ENCODE measurements at regions not wholly inside any gene's neighbourhood (a gene's known extent, or its start where the extent isn't known, plus 50 kb on each side); places are given as distances from the start of the nearest gene placed in this dataset.

GRCh38 chr12:5217936-5218335 lies 174.3 kb downstream of the KCNA5 start:
- H3K36me3 ChIP-seq (ENCODE audit: control insufficient read depth, insufficient read depth, low read length) = no peaks in the 10 kb centered on the region
- H3K4me1 ChIP-seq (ENCODE audit: control insufficient read depth, insufficient read depth, low read length) = peaks cover 15% of the 10 kb centered on the region
- H3K9ac ChIP-seq (ENCODE audit: low read depth, low read length) = no peak overlapping the region
- H3K9me3 ChIP-seq (ENCODE audit: control insufficient read depth, insufficient read depth, low read length) = no peaks in the 10 kb centered on the region
- peaks cover 37% of the 10 kb centered on the region for H3K27me3 ChIP-seq (ENCODE audit: control insufficient read depth, insufficient read depth, low read length)
- H3K4me3 ChIP-seq (ENCODE audit: low read depth, low read length) = no peak overlapping the region

GRCh38 chr12:5220099-5220498 lies 176.4 kb downstream of the KCNA5 start:
- Histone ChIP-seq H3K27me3 (ENCODE audit: control insufficient read depth, insufficient read depth, low read length) (peaks cover 59% of the 10 kb centered on the region), H3K9me3 (ENCODE audit: control insufficient read depth, insufficient read depth, low read length) (no peaks in the 10 kb centered on the region)

GRCh38 chr12:5220835-5221234 lies 177.2 kb downstream of the KCNA5 start:
- Histone ChIP-seq H3K4me1 (ENCODE audit: control insufficient read depth, insufficient read depth, low read length) (peaks cover 15% of the 10 kb centered on the region), H3K9me3 (ENCODE audit: control insufficient read depth, insufficient read depth, low read length) (no peaks in the 10 kb centered on the region), H3K27me3 (ENCODE audit: control insufficient read depth, insufficient read depth, low read length) (peaks cover 63% of the 10 kb centered on the region), H3K36me3 (ENCODE audit: control insufficient read depth, insufficient read depth, low read length) (no peaks in the 10 kb centered on the region), H3K9ac (ENCODE audit: low read depth, low read length) (no peak overlapping the region), H3K4me3 (ENCODE audit: low read depth, low read length) (no peak overlapping the region)

More at GRCh38 chr12:5220099-5220498, 176.4 kb downstream of the KCNA5 start:
- Histone ChIP-seq H3K9ac (ENCODE audit: low read depth, low read length) (no peak overlapping the region), H3K4me3 (ENCODE audit: low read depth, low read length) (no peak overlapping the region), H3K4me1 (ENCODE audit: control insufficient read depth, insufficient read depth, low read length) (peaks cover 15% of the 10 kb centered on the region), H3K36me3 (ENCODE audit: control insufficient read depth, insufficient read depth, low read length) (no peaks in the 10 kb centered on the region)

DNA sequence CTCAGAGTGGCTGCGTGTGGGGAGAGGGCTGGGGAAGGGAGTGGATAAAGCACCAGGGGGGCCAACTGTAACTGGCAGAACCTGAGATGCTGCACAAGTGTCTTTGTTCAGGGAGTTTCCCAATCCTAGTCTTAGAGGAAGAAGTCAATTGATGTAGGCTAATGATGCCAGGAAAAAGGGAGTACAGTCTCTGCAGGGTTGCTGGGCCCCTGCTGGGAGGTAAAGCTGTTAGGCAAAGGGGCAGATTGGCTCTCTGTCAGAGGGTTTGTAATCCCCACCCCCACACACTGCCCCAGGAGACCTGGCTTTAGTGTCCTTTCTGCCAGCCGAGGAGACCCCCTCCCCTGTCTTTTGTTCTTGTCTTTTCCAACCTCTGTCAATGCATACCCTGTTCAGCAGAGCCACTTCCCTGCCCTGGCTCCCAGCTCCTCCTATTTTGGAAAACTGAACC lies 178.4 kb downstream of the KCNA5 start:
- Histone ChIP-seq H3K9ac (ENCODE audit: low read depth, low read length) (no peak overlapping the region), H3K4me1 (ENCODE audit: control insufficient read depth, insufficient read depth, low read length) (peaks cover 15% of the 10 kb centered on the region), H3K36me3 (ENCODE audit: control insufficient read depth, insufficient read depth, low read length) (no peaks in the 10 kb centered on the region), H3K9me3 (ENCODE audit: control insufficient read depth, insufficient read depth, low read length) (no peaks in the 10 kb centered on the region), H3K4me3 (ENCODE audit: low read depth, low read length) (no peak overlapping the region), H3K27me3 (ENCODE audit: control insufficient read depth, insufficient read depth, low read length) (peaks cover 63% of the 10 kb centered on the region)

- Histone ChIP-seq H3K4me1 (ENCODE audit: control insufficient read depth, insufficient read depth, low read length) (peaks cover 15% of the 10 kb centered on the region), H3K4me3 (ENCODE audit: low read depth, low read length) (no peak overlapping the region), H3K36me3 (ENCODE audit: control insufficient read depth, insufficient read depth, low read length) (no peaks in the 10 kb centered on the region), H3K27me3 (ENCODE audit: control insufficient read depth, insufficient read depth, low read length) (peaks cover 63% of the 10 kb centered on the region), H3K9ac (ENCODE audit: low read depth, low read length) (no peak overlapping the region), H3K9me3 (ENCODE audit: control insufficient read depth, insufficient read depth, low read length) (no peaks in the 10 kb centered on the region)
These were observed 179.1 kb downstream of the KCNA5 start for GRCh38 chr12:5222729-5223128.

DNA sequence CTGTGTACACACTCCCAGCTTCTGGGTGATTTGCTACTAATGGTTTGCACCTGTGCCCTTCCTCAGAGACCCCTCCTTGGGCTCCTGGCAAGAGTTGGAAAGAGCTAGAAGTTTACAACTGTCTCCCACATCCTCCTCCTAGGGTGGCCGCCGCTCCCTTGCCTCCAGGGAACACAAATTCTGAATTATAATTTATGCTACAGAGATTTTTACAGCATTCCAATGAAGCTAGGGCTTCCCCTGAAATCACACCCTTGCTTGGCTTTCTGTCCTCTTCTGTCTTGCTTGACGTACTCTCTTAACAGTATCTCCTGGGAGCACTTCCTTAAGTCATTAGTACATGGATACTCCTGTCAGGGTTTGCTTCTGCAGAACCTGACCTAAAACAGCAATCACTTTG lies 180.2 kb downstream of the KCNA5 start:
- H3K4me3 ChIP-seq (ENCODE audit: low read depth, low read length) = no peak overlapping the region
- H3K27me3 ChIP-seq (ENCODE audit: control insufficient read depth, insufficient read depth, low read length) = peaks cover 55% of the 10 kb centered on the region
- peaks cover 15% of the 10 kb centered on the region for H3K4me1 ChIP-seq (ENCODE audit: control insufficient read depth, insufficient read depth, low read length)
- no peaks in the 10 kb centered on the region for H3K36me3 ChIP-seq (ENCODE audit: control insufficient read depth, insufficient read depth, low read length)
- no peak overlapping the region for H3K9ac ChIP-seq (ENCODE audit: low read depth, low read length)
- H3K9me3 ChIP-seq (ENCODE audit: control insufficient read depth, insufficient read depth, low read length) = no peaks in the 10 kb centered on the region

GRCh38 chr12:5226581-5226980 lies 182.9 kb downstream of the KCNA5 start:
- peaks cover 5% of the 10 kb centered on the region for H3K4me1 ChIP-seq (ENCODE audit: control insufficient read depth, insufficient read depth, low read length)
- peaks cover 35% of the 10 kb centered on the region for H3K27me3 ChIP-seq (ENCODE audit: control insufficient read depth, insufficient read depth, low read length)
- H3K4me3 ChIP-seq (ENCODE audit: low read depth, low read length) = no peak overlapping the region
- H3K9ac ChIP-seq (ENCODE audit: low read depth, low read length) = no peak overlapping the region
- H3K9me3 ChIP-seq (ENCODE audit: control insufficient read depth, insufficient read depth, low read length) = no peaks in the 10 kb centered on the region
- H3K36me3 ChIP-seq (ENCODE audit: control insufficient read depth, insufficient read depth, low read length) = no peaks in the 10 kb centered on the region

GRCh38 chr12:5227708-5228373 lies 184.2 kb downstream of the KCNA5 start:
- peaks cover 27% of the 10 kb centered on the region for H3K27me3 ChIP-seq (ENCODE audit: control insufficient read depth, insufficient read depth, low read length)
- no peaks in the 10 kb centered on the region for H3K36me3 ChIP-seq (ENCODE audit: control insufficient read depth, insufficient read depth, low read length)
- H3K9me3 ChIP-seq (ENCODE audit: control insufficient read depth, insufficient read depth, low read length) = no peaks in the 10 kb centered on the region
- no peak overlapping the region for H3K4me3 ChIP-seq (ENCODE audit: low read depth, low read length)
- H3K9ac ChIP-seq (ENCODE audit: low read depth, low read length) = no peak overlapping the region
- no peaks in the 10 kb centered on the region for H3K4me1 ChIP-seq (ENCODE audit: control insufficient read depth, insufficient read depth, low read length)

GRCh38 chr12:5230156-5230555 lies 186.5 kb downstream of the KCNA5 start:
- Histone ChIP-seq H3K36me3 (ENCODE audit: control insufficient read depth, insufficient read depth, low read length) (no peaks in the 10 kb centered on the region), H3K9ac (ENCODE audit: low read depth, low read length) (no peak overlapping the region), H3K9me3 (ENCODE audit: control insufficient read depth, insufficient read depth, low read length) (no peaks in the 10 kb centered on the region), H3K4me3 (ENCODE audit: low read depth, low read length) (no peak overlapping the region), H3K4me1 (ENCODE audit: control insufficient read depth, insufficient read depth, low read length) (no peaks in the 10 kb centered on the region), H3K27me3 (ENCODE audit: control insufficient read depth, insufficient read depth, low read length) (peaks cover 4% of the 10 kb centered on the region)

DNA sequence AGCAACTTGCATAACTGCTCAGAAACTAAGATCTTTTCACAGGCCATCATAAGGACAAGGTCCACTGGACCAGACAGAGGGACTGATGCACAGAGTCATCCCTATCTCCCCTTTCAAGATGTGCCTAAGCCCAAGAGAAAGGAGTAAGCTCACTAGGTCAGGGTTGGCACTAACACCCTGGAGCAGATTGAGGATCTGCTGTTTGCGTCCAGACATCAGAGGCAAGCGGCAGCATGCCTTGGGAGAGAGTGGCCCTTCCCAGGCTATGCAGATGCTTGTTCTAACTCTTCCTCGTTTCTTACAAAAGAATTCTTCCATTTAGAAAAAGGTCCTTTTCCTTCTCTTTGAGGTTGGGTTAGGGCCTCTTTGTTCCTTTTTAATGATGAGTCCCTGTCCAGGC lies 187.2 kb downstream of the KCNA5 start:
- H3K4me1 ChIP-seq (ENCODE audit: control insufficient read depth, insufficient read depth, low read length) = no peaks in the 10 kb centered on the region
- no peak overlapping the region for H3K4me3 ChIP-seq (ENCODE audit: low read depth, low read length)
- no peaks in the 10 kb centered on the region for H3K36me3 ChIP-seq (ENCODE audit: control insufficient read depth, insufficient read depth, low read length)
- no peaks in the 10 kb centered on the region for H3K27me3 ChIP-seq (ENCODE audit: control insufficient read depth, insufficient read depth, low read length)
- no peak overlapping the region for H3K9ac ChIP-seq (ENCODE audit: low read depth, low read length)
- no peaks in the 10 kb centered on the region for H3K9me3 ChIP-seq (ENCODE audit: control insufficient read depth, insufficient read depth, low read length)

DNA sequence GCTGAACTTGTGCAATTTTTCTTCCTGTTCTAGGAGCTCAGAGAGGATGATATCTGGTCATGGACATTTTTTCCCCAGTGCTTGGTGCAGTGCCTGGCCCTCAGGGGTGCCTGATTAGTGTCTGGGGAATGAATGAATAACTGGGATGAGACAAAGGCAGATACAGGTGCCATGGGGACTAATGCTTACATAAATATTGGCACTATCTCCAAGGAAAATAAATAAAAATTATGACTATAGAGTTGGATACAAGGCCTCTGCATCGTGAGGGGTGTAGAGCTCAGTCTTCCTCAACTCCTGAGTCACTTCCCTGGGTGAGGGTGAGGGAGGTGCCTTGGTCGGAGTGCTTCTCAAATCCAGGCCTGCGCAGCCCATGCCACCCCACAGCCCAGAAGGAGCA lies 188.6 kb downstream of the KCNA5 start:
- no peak overlapping the region for H3K9ac ChIP-seq (ENCODE audit: low read depth, low read length)
- H3K4me3 ChIP-seq (ENCODE audit: low read depth, low read length) = no peak overlapping the region
- no peaks in the 10 kb centered on the region for H3K9me3 ChIP-seq (ENCODE audit: control insufficient read depth, insufficient read depth, low read length)
- no peaks in the 10 kb centered on the region for H3K4me1 ChIP-seq (ENCODE audit: control insufficient read depth, insufficient read depth, low read length)
- no peaks in the 10 kb centered on the region for H3K27me3 ChIP-seq (ENCODE audit: control insufficient read depth, insufficient read depth, low read length)
- H3K36me3 ChIP-seq (ENCODE audit: control insufficient read depth, insufficient read depth, low read length) = no peaks in the 10 kb centered on the region

DNA sequence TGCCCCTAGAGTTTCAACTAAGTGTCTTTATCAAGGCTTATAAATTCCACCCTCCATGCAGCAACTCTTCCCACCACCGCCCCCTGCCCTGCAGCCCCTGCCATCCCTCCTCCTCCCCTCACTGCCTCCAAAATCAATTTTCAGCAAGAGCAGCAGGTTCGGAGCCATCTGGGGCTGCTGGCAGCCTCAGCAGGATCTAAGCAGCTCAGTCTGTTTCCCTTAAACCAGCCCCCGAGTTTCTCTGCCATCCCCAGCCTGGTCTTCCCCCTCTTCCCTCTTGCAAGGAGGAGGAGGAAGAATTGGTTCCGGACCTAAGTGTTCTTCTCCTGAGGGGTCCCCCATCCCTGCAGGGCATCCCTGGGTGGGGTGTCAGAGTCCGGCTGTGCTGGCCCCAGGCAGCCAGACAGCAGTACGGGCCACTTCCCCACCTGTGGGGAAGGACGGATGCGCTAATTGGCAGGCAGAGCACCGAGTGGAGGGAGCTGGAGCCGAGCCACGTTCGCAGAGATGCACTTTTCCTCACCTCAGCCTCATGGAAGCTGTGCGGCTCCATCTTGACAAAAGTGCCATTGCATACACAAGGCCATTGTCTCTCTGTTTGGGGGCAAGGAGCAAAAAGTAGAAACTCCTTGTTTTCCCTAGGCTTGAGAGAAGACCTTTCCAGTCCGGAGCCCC lies 189.3 kb downstream of the KCNA5 start:
- Histone ChIP-seq H3K9ac (ENCODE audit: low read depth, low read length) (no peak overlapping the region), H3K27me3 (ENCODE audit: control insufficient read depth, insufficient read depth, low read length) (no peaks in the 10 kb centered on the region), H3K4me3 (ENCODE audit: low read depth, low read length) (no peak overlapping the region), H3K4me1 (ENCODE audit: control insufficient read depth, insufficient read depth, low read length) (no peaks in the 10 kb centered on the region), H3K9me3 (ENCODE audit: control insufficient read depth, insufficient read depth, low read length) (no peaks in the 10 kb centered on the region), H3K36me3 (ENCODE audit: control insufficient read depth, insufficient read depth, low read length) (no peaks in the 10 kb centered on the region)
